ENCODE measurements at regions not wholly inside any gene's neighbourhood (a gene's known extent, or its start where the extent isn't known, plus 50 kb on each side); places are given as distances from the start of the nearest gene placed in this dataset.

- Histone ChIP-seq H3K27ac (no peak overlapping the region), H3K4me1 (no peaks in the 10 kb centered on the region), H3K36me3 (no peaks in the 10 kb centered on the region), H3K9me3 (no peaks in the 10 kb centered on the region), H3K4me3 (no peak overlapping the region), H3K27me3 (no peaks in the 10 kb centered on the region)
- DNase-seq = no peak
- no peak for TF ChIP-seq CTCF (IDR thresholded peaks at IDR 0.05)
- intact Hi-C loops (cut with DNase I) = no loop called here
- no peak for ATAC-seq
These were observed 200.8 kb downstream of the FAM76B start for GRCh38 chr11:95588821-95589220.

- ATAC-seq (no peak), DNase-seq (no peak)
- Histone ChIP-seq H3K4me1 (no peaks in the 10 kb centered on the region), H3K4me3 (no peak overlapping the region), H3K9me3 (no peaks in the 10 kb centered on the region), H3K27ac (no peak overlapping the region), H3K36me3 (no peaks in the 10 kb centered on the region), H3K27me3 (no peaks in the 10 kb centered on the region)
- intact Hi-C loops (cut with DNase I) = no loop called here
- no peak for TF ChIP-seq CTCF (IDR thresholded peaks at IDR 0.05)
These were observed 202.9 kb downstream of the FAM76B start for GRCh38 chr11:95586661-95587060.

- no peak overlapping the region for H3K4me3 ChIP-seq
- H3K27ac ChIP-seq = no peak overlapping the region
- no peak for DNase-seq
- no peak for ATAC-seq
- no peaks in the 10 kb centered on the region for H3K9me3 ChIP-seq
- H3K36me3 ChIP-seq = no peaks in the 10 kb centered on the region
- no peaks in the 10 kb centered on the region for H3K4me1 ChIP-seq
- TF ChIP-seq CTCF (IDR thresholded peaks at IDR 0.05) = no peak
- H3K27me3 ChIP-seq = no peaks in the 10 kb centered on the region
- intact Hi-C loops (cut with DNase I) = no loop called here
These were observed 203.4 kb downstream of the FAM76B start for GRCh38 chr11:95586155-95586554.

- Histone ChIP-seq H3K9me3 (no peaks in the 10 kb centered on the region), H3K36me3 (no peaks in the 10 kb centered on the region), H3K4me1 (no peaks in the 10 kb centered on the region), H3K4me3 (no peak overlapping the region), H3K27ac (no peak overlapping the region), H3K27me3 (no peaks in the 10 kb centered on the region)
- ATAC-seq (no peak), DNase-seq (no peak)
- intact Hi-C loops (cut with DNase I) = no loop called here
- no peak for TF ChIP-seq CTCF (IDR thresholded peaks at IDR 0.05)
These were observed 203.9 kb downstream of the FAM76B start for GRCh38 chr11:95585752-95586077.

GRCh38 chr11:95585069-95585751 lies 204.4 kb downstream of the FAM76B start:
- H3K4me1 ChIP-seq = no peaks in the 10 kb centered on the region
- no peak overlapping the region for H3K4me3 ChIP-seq
- no peaks in the 10 kb centered on the region for H3K27me3 ChIP-seq
- no peaks in the 10 kb centered on the region for H3K9me3 ChIP-seq
- ATAC-seq = no peak
- no peak overlapping the region for H3K27ac ChIP-seq
- DNase-seq = no peak
- intact Hi-C loops (cut with DNase I) = no loop called here
- H3K36me3 ChIP-seq = no peaks in the 10 kb centered on the region
- no peak for TF ChIP-seq CTCF (IDR thresholded peaks at IDR 0.05)

- intact Hi-C loops (cut with DNase I) = no loop called here
- ATAC-seq = no peak
- no peak for TF ChIP-seq CTCF (IDR thresholded peaks at IDR 0.05)
These were observed 205.0 kb downstream of the FAM76B start for GRCh38 chr11:95584589-95584988.

More at GRCh38 chr11:95584589-95584988, 205.0 kb downstream of the FAM76B start:
- H3K27me3 ChIP-seq = no peaks in the 10 kb centered on the region
- H3K36me3 ChIP-seq = no peaks in the 10 kb centered on the region
- no peaks in the 10 kb centered on the region for H3K4me1 ChIP-seq
- H3K4me3 ChIP-seq = no peak overlapping the region
- no peaks in the 10 kb centered on the region for H3K9me3 ChIP-seq
- no peak overlapping the region for H3K27ac ChIP-seq
- DNase-seq = no peak

All from upper lobe of right lung (tissue), 1 donor.